Tibial nerve (tissue), 3 donors: ENCODE measurements at regions not wholly inside any gene's neighbourhood (a gene's known extent, or its start where the extent isn't known, plus 50 kb on each side); places are given as distances from the start of the nearest gene placed in this dataset.

Source experiments
- POLR2A ChIP-seq, 2 donors: fragments of 450-650 bp; IDR thresholded peaks; one replicate each; pipeline ENCODE4 v1.6.1; 2017; ENCODE audit warnings: antibody characterized with exemption in 2 of 2, mild to moderate bottlenecking in 2 of 2, moderate library complexity in 2 of 2
- TF ChIP-seq, protein P1 (sequence below), 5 experiments: fragments of 200-600 bp in 3 of 5; fragments of 450-650 bp in 2 of 5; sonication (generic) in 3 of 5; IDR thresholded peaks; one replicate each; pipeline ENCODE4 v1.5.1; 2016 to 2019; ENCODE audit warnings: antibody characterized with exemption in 5 of 5, mild to moderate bottlenecking in 3 of 5, moderate library complexity in 2 of 5

GRCh38 chr14:101152855-101153254 lies 249.3 kb upstream of the RTL1 start:
- TF ChIP-seq, protein P1, sequence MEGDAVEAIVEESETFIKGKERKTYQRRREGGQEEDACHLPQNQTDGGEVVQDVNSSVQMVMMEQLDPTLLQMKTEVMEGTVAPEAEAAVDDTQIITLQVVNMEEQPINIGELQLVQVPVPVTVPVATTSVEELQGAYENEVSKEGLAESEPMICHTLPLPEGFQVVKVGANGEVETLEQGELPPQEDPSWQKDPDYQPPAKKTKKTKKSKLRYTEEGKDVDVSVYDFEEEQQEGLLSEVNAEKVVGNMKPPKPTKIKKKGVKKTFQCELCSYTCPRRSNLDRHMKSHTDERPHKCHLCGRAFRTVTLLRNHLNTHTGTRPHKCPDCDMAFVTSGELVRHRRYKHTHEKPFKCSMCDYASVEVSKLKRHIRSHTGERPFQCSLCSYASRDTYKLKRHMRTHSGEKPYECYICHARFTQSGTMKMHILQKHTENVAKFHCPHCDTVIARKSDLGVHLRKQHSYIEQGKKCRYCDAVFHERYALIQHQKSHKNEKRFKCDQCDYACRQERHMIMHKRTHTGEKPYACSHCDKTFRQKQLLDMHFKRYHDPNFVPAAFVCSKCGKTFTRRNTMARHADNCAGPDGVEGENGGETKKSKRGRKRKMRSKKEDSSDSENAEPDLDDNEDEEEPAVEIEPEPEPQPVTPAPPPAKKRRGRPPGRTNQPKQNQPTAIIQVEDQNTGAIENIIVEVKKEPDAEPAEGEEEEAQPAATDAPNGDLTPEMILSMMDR (IDR thresholded peaks at IDR 0.05), result no peak
- no peak for TF ChIP-seq POLR2A (IDR thresholded peaks at IDR 0.05)
